B cell (primary cell): ENCODE measurements at regions not wholly inside any gene's neighbourhood (a gene's known extent, or its start where the extent isn't known, plus 50 kb on each side); places are given as distances from the start of the nearest gene placed in this dataset.

Experiments
- ATAC-seq: fragments of 200-7000 bp; cut with Tn5 transposase; one replicate; pipeline ENCODE4 v1.10.0; 2021; ENCODE audit warnings: low read depth, mild to moderate bottlenecking, moderate number of reproducible peaks, moderate library complexity
- CTCF ChIA-PET: fragments of 350-600 bp; sonication (Branson Sonifier 250); formaldehyde crosslinking; loops from one replicate; lab custom pipeline; 2021; ENCODE audit warnings: antibody characterized with exemption, inconsistent platforms; lab: Charles Lee
- POLR2A ChIA-PET: fragments of 350-600 bp; sonication (Branson Sonifier 250); formaldehyde crosslinking; loops from one replicate; lab custom pipeline; 2021; ENCODE audit warnings: antibody characterized with exemption; lab: Charles Lee
- DNase-seq: peaks from one replicate; pipeline ENCODE4 v3.0.0; 2013
- H2AFZ ChIP-seq: 2 replicates; pipeline ENCODE4 v1.6.1; 2012; ENCODE audit warnings: mild to moderate bottlenecking, low read depth, low read length; ENCODE audit not compliant: insufficient read depth, poor library complexity, severe bottlenecking
- H3K27ac ChIP-seq, 2 donors: 1 replicate in 1 of 2; 2 replicates in 1 of 2; pipeline ENCODE4 v1.5.1; 2012 to 2013; ENCODE audit warnings: low read length in 2 of 2, mild to moderate bottlenecking in 2 of 2, moderate library complexity in 1 of 2
- H3K27me3 ChIP-seq, 4 experiments: fragments of 200-600 bp in 1 of 4; sonication (generic) in 1 of 4; replicated peaks in 1 of 4; 1 replicate in 2 of 4; 2 replicates in 2 of 4; pipeline versions ENCODE4 v1.6.1 to v1.7.0; 2013 to 2016; ENCODE audit warnings: low read length in 3 of 4, mild to moderate bottlenecking in 2 of 4, mixed read lengths in 1 of 4, moderate library complexity in 1 of 4; ENCODE audit not compliant: insufficient read depth in 4 of 4, control insufficient read depth in 3 of 4; ENCODE audit errors: control extremely low read depth in 1 of 4
- H3K36me3 ChIP-seq, 2 experiments: replicated peaks in 1 of 2; 1 replicate in 1 of 2; 2 replicates in 1 of 2; pipeline versions ENCODE4 v1.6.1 to v1.7.1; 2013; ENCODE audit warnings: low read length in 1 of 2; ENCODE audit not compliant: insufficient read depth in 2 of 2, control insufficient read depth in 1 of 2; ENCODE audit errors: control extremely low read depth in 1 of 2, extremely low read depth in 1 of 2
- H3K4me1 ChIP-seq, 2 donors: fragments of 200-600 bp in 1 of 2; sonication (generic) in 1 of 2; 1 replicate in 1 of 2; 2 replicates in 1 of 2; pipeline versions ENCODE4 v1.5.1 to v1.6.1; 2013 to 2017; ENCODE audit warnings: low read length in 2 of 2; ENCODE audit not compliant: control insufficient read depth in 2 of 2, insufficient read depth in 2 of 2
- H3K4me2 ChIP-seq: replicated peaks from 2 replicates; pipeline ENCODE3; 2012; ENCODE audit warnings: mild to moderate bottlenecking, low read depth, low read length; ENCODE audit not compliant: poor library complexity, severe bottlenecking
- H3K4me3 ChIP-seq, 5 experiments: fragments of 200-600 bp in 1 of 5; sonication (generic) in 1 of 5; 1 replicate in 3 of 5; 2 replicates in 2 of 5; pipeline versions ENCODE4 v1.5.1 to v1.7.0; 2011 to 2016; ENCODE audit warnings: low read length in 4 of 5, mild to moderate bottlenecking in 4 of 5, low read depth in 2 of 5, control low read depth in 1 of 5, moderate library complexity in 1 of 5; ENCODE audit not compliant: insufficient read depth in 1 of 5; ENCODE audit errors: control extremely low read depth in 1 of 5, extremely low read depth in 1 of 5
- H3K79me2 ChIP-seq: fragments of 200-600 bp; sonication (generic); one replicate; pipeline ENCODE4 v1.6.0; 2016; ENCODE audit warnings: low read length; ENCODE audit not compliant: control insufficient read depth, insufficient read depth
- H3K9ac ChIP-seq: fragments of 200-600 bp; sonication (generic); 2 replicates; pipeline ENCODE4 v1.6.1; 2017; ENCODE audit warnings: mild to moderate bottlenecking, low read length, moderate library complexity
- H3K9me3 ChIP-seq, 3 donors: one replicate each; pipeline versions ENCODE4 v1.6.1 to v1.7.1; 2013; ENCODE audit warnings: low read length in 2 of 3; ENCODE audit not compliant: control insufficient read depth in 2 of 3, insufficient read depth in 1 of 3; ENCODE audit errors: control extremely low read depth in 1 of 3
- H4K20me1 ChIP-seq: 2 replicates; pipeline ENCODE4 v1.6.0; 2012; ENCODE audit warnings: mild to moderate bottlenecking, low read length; ENCODE audit not compliant: insufficient read depth, control insufficient read depth, poor library complexity, severe bottlenecking
- H3K27ac Mint-ChIP-seq: one replicate; pipeline ENCODE4 v1.8.0; 2021; ENCODE audit warnings: mixed read lengths
- H3K27me3 Mint-ChIP-seq: one replicate; pipeline ENCODE4 v1.8.0; 2021; ENCODE audit warnings: mixed read lengths
- H3K4me1 Mint-ChIP-seq: one replicate; pipeline ENCODE4 v1.8.0; 2021; ENCODE audit warnings: mixed read lengths
- H3K4me3 Mint-ChIP-seq: one replicate; pipeline ENCODE4 v1.8.0; 2021; ENCODE audit warnings: mixed read lengths
- H3K9me3 Mint-ChIP-seq: one replicate; pipeline ENCODE4 v1.8.0; 2022; ENCODE audit warnings: mixed read lengths; ENCODE audit not compliant: insufficient read depth
- CTCF ChIP-seq: fragments of 200-600 bp; IDR thresholded peaks from one replicate; pipeline ENCODE4 v1.8.0; 2022; ENCODE audit warnings: antibody characterized with exemption, mild to moderate bottlenecking
- EZH2 ChIP-seq: IDR thresholded peaks from 2 replicates; pipeline ENCODE4 v1.6.1; 2012; ENCODE audit warnings: borderline replicate concordance, low read depth, mild to moderate bottlenecking, moderate library complexity, low read length; ENCODE audit not compliant: insufficient read depth, poor library complexity, severe bottlenecking
- WGBS: methylation state at CpG from one replicate; pipeline ENCODE4 v1.1.5; 2013; ENCODE audit warnings: missing lambda C conversion rate; ENCODE audit not compliant: insufficient coverage; 5-methylcytosine and 5-hydroxymethylcytosine counted together
- intact Hi-C: fragments of 100-400 bp; cut with micrococcal nuclease; formaldehyde crosslinking; loops from one replicate; pipeline ENCODE4 v1.10.0; 2022

- Histone ChIP-seq H3K4me2 (no peak overlapping the region), H2AFZ (no peak overlapping the region), H3K36me3 (no peaks in the 10 kb centered on the region), H3K27me3 (peaks cover 0 to 6% (median 1%) of the 10 kb centered on the region in 4 experiments), H3K4me3 (no peak overlapping the region), H3K9me3 (peaks cover 3 to 6% (median 5%) of the 10 kb centered on the region in 3 donors), H4K20me1 (no peaks in the 10 kb centered on the region), H3K79me2 (no peaks in the 10 kb centered on the region), H3K9ac (no peak overlapping the region), H3K27ac (no peak overlapping the region), H3K4me1 (no peaks in the 10 kb centered on the region)
- no peak overlapping the region for H3K27ac Mint-ChIP-seq
- H3K9me3 Mint-ChIP-seq: peaks cover 7% of the 10 kb centered on the region
- TF ChIP-seq EZH2: no peak
- no peak for TF ChIP-seq CTCF
- ChIA-PET POLR2A (no interaction called here), CTCF (no interaction called here)
- ATAC-seq (no peak), DNase-seq (no peak)
- H3K4me1 Mint-ChIP-seq: no peaks in the 10 kb centered on the region
- H3K27me3 Mint-ChIP-seq: peaks cover 12% of the 10 kb centered on the region
- intact Hi-C loops: no loop called here
- WGBS: 79% methylated on average over 3 of the region's 3 CpGs
- H3K4me3 Mint-ChIP-seq: no peak overlapping the region
Observed at GRCh38 chr3:59150039-59150438, 100.2 kb upstream of the CFAP20DC start.

GRCh38 chr3:59149166-59149565 lies 99.3 kb upstream of the CFAP20DC start:
- WGBS: no CpG with 5 or more reads among the region's 2 CpGs
- Mint-ChIP-seq H3K9me3 (peaks cover 7% of the 10 kb centered on the region), H3K27me3 (peaks cover 12% of the 10 kb centered on the region), H3K4me3 (no peak overlapping the region), H3K27ac (no peak overlapping the region), H3K4me1 (no peaks in the 10 kb centered on the region)
- ChIA-PET CTCF (no interaction called here), POLR2A (no interaction called here)
- ATAC-seq (no peak), DNase-seq (no peak)
- H3K36me3 ChIP-seq: no peaks in the 10 kb centered on the region
- no peak overlapping the region for H3K4me3 ChIP-seq
- H2AFZ ChIP-seq: no peak overlapping the region
- no peaks in the 10 kb centered on the region for H3K79me2 ChIP-seq
- intact Hi-C loops: no loop called here
- no peaks in the 10 kb centered on the region for H3K4me1 ChIP-seq
- no peaks in the 10 kb centered on the region for H4K20me1 ChIP-seq
- no peak overlapping the region for H3K4me2 ChIP-seq
- TF ChIP-seq EZH2 (no peak), CTCF (no peak)
- H3K9me3 ChIP-seq: peaks cover 3 to 6% (median 5%) of the 10 kb centered on the region in 3 donors
- H3K27me3 ChIP-seq: peaks cover 0 to 6% (median 1%) of the 10 kb centered on the region in 4 experiments
- H3K9ac ChIP-seq: no peak overlapping the region
- no peak overlapping the region for H3K27ac ChIP-seq
